GM12878 (cell line): ENCODE measurements at regions not wholly inside any gene's neighbourhood (a gene's known extent, or its start where the extent isn't known, plus 50 kb on each side); places are given as distances from the start of the nearest gene placed in this dataset.

Source experiments
- ATAC-seq: fragments of 200-7000 bp; cut with Tn5 transposase; 3 replicates; pipeline ENCODE4 v1.9.1; 2020; ENCODE audit warnings: mild to moderate bottlenecking, moderate library complexity
- BruUV-seq: library from RNA; stranded (reverse); fragments of 400-500 nt; replicated peaks from 2 replicates; lab custom pipeline; 2021; lab: Mats Ljungman, UMichigan
- CTCF ChIA-PET: fragments of 300-600 bp; sonication (Branson Sonifier 250); formaldehyde crosslinking; extraction: SDS; loops from one replicate; lab custom pipeline; 2021; ENCODE audit warnings: inconsistent platforms; lab: Yijun Ruan, JAX
- POLR2A ChIA-PET: fragments of 350-600 bp; formaldehyde crosslinking; extraction: SDS; loops from one replicate; lab custom pipeline; 2021; ENCODE audit warnings: inconsistent platforms; lab: Charles Lee
- RAD21 ChIA-PET: fragments of 300-600 bp; sonication (Branson Sonifier 250); formaldehyde crosslinking; loops from one replicate; lab custom pipeline; 2023; ENCODE audit warnings: antibody characterized with exemption; ENCODE audit not compliant: unreplicated experiment; lab: Charles Lee
- SMC1A ChIA-PET: fragments of 300-600 bp; sonication (Branson Sonifier 250); formaldehyde crosslinking; loops from one replicate; lab custom pipeline; 2023; ENCODE audit not compliant: unreplicated experiment, uncharacterized antibody; lab: Charles Lee
- DNase-seq: peaks from one replicate; pipeline ENCODE4 v3.0.0-alpha.2; 2011; ENCODE audit warnings: low read depth, low spot score
- FAIRE-seq: peaks from 3 replicates; lab custom pipeline; 2011; peaks lifted over from hg19 to GRCh38; lab: Jason Lieb, UNC
- H2AFZ ChIP-seq: 2 replicates; pipeline ENCODE4 v1.6.0; 2011; ENCODE audit warnings: low read depth, low read length, control low read depth; ENCODE audit not compliant: control insufficient read depth
- H3K27ac ChIP-seq: 2 replicates; pipeline ENCODE4 v1.5.1; 2011; ENCODE audit warnings: control low read depth; ENCODE audit not compliant: control insufficient read depth, insufficient read depth
- H3K27me3 ChIP-seq, 2 experiments: replicated peaks in 1 of 2; 2 replicates each; pipeline versions ENCODE4 v1.6.0 to v1.6.1; 2011; ENCODE audit warnings: low read length in 1 of 2; ENCODE audit not compliant: control insufficient read depth in 2 of 2, insufficient read depth in 2 of 2
- H3K36me3 ChIP-seq, 2 experiments: 2 replicates each; pipeline ENCODE4 v1.5.1; 2011; ENCODE audit warnings: low read length in 1 of 2; ENCODE audit not compliant: control insufficient read depth in 2 of 2, insufficient read depth in 2 of 2
- H3K4me1 ChIP-seq: 2 replicates; pipeline ENCODE4 v1.6.1; 2011; ENCODE audit warnings: mild to moderate bottlenecking, low read length, moderate library complexity, mixed read lengths; ENCODE audit not compliant: control insufficient read depth, insufficient read depth
- H3K4me2 ChIP-seq: 2 replicates; pipeline ENCODE4 v1.6.0; 2011; ENCODE audit warnings: control low read depth; ENCODE audit not compliant: control insufficient read depth, insufficient read depth
- H3K4me3 ChIP-seq: fragments of 200-600 bp; sonication (generic); 2 replicates; pipeline ENCODE4 v1.5.1; 2016
- H3K79me2 ChIP-seq: 2 replicates; pipeline ENCODE4 v1.6.0; 2011; ENCODE audit warnings: low read length; ENCODE audit not compliant: control insufficient read depth, insufficient read depth
- H3K9ac ChIP-seq: 2 replicates; pipeline ENCODE4 v1.8.0; 2011; ENCODE audit warnings: low read length, control low read depth, mixed read lengths; ENCODE audit not compliant: control insufficient read depth, insufficient read depth
- H3K9me3 ChIP-seq: replicated peaks from 3 replicates; pipeline ENCODE4 v1.5.1; 2011; ENCODE audit warnings: mild to moderate bottlenecking, low read length; ENCODE audit not compliant: control insufficient read depth, insufficient read depth
- H4K20me1 ChIP-seq: 2 replicates; pipeline ENCODE4 v1.6.0; 2011; ENCODE audit not compliant: control insufficient read depth, insufficient read depth
- ASH2L ChIP-seq: fragments of 300-600, 200-600 bp; sonication (generic); IDR thresholded peaks from 2 replicates; pipeline ENCODE4 v1.6.1; 2017; ENCODE audit warnings: low read depth, mild to moderate bottlenecking, borderline replicate concordance
- CHD4 ChIP-seq: fragments of 200-600 bp; sonication (generic); IDR thresholded peaks from 2 replicates; pipeline ENCODE4 v1.6.1; 2016; ENCODE audit warnings: mild to moderate bottlenecking
- EED ChIP-seq: sonication (generic); IDR thresholded peaks from 2 replicates; pipeline ENCODE4 v1.6.1; 2016; ENCODE audit warnings: antibody characterized with exemption, low read depth
- EP300 ChIP-seq, 2 experiments: fragments of 150-350 bp in 1 of 2; IDR thresholded peaks; 2 replicates each; pipeline ENCODE4 v1.6.1; 2011 to 2012; ENCODE audit warnings: low read depth in 2 of 2, low read length in 2 of 2, borderline replicate concordance in 1 of 2, improper control_type of control experiment in 1 of 2, inconsistent platforms in 1 of 2; ENCODE audit not compliant: control insufficient read depth in 1 of 2
- MTA2 ChIP-seq: fragments of 450-650 bp; IDR thresholded peaks from 2 replicates; pipeline ENCODE4 v1.6.1; 2016; ENCODE audit warnings: low read depth, mild to moderate bottlenecking, moderate library complexity
- MXI1 ChIP-seq: fragments of 150-350 bp; IDR thresholded peaks from 2 replicates; pipeline ENCODE4 v1.6.1; 2011; ENCODE audit warnings: low read depth, mild to moderate bottlenecking, inconsistent platforms, low read length, improper control_type of control experiment
- MYB ChIP-seq: fragments of 150-350 bp; IDR thresholded peaks from 2 replicates; pipeline ENCODE4 v1.6.1; 2014; ENCODE audit warnings: mild to moderate bottlenecking, low read depth, low read length, borderline replicate concordance
- NFIC ChIP-seq: IDR thresholded peaks from 2 replicates; pipeline ENCODE4 v1.6.1; 2012; ENCODE audit warnings: low read depth, mild to moderate bottlenecking, inconsistent platforms, low read length, moderate library complexity
- NFYB ChIP-seq: IDR thresholded peaks from 2 replicates; pipeline ENCODE4 v1.6.1; 2011; ENCODE audit warnings: low read depth, mild to moderate bottlenecking, low read length, improper control_type of control experiment, moderate library complexity; ENCODE audit not compliant: insufficient read depth
- PKNOX1 ChIP-seq: fragments of 450-650 bp; IDR thresholded peaks from 2 replicates; pipeline ENCODE4 v1.6.1; 2016; ENCODE audit warnings: mild to moderate bottlenecking
- POLR2AphosphoS2 ChIP-seq: IDR thresholded peaks from 2 replicates; pipeline ENCODE4 v1.6.1; 2011; ENCODE audit warnings: low read depth, mild to moderate bottlenecking, low read length, improper control_type of control experiment, moderate library complexity
- POU2F2 ChIP-seq: IDR thresholded peaks from 3 replicates; pipeline ENCODE4 v1.6.1; 2011; ENCODE audit warnings: low read depth, mild to moderate bottlenecking, low read length, borderline replicate concordance
- RB1 ChIP-seq: fragments of 450-650 bp; formaldehyde crosslinking; IDR thresholded peaks from 2 replicates; pipeline ENCODE4 v1.6.1; 2017; ENCODE audit warnings: mild to moderate bottlenecking, borderline replicate concordance
- SKIL ChIP-seq: fragments of 450-650 bp; IDR thresholded peaks from 2 replicates; pipeline ENCODE4 v1.6.1; 2017; ENCODE audit warnings: mild to moderate bottlenecking, low read depth, inconsistent platforms; ENCODE audit not compliant: poor library complexity, severe bottlenecking
- STAT1 ChIP-seq: fragments of 450-650 bp; conservative IDR thresholded peaks from 2 replicates; pipeline ENCODE4 v1.6.1; 2014; ENCODE audit warnings: antibody characterized with exemption, mild to moderate bottlenecking
- SUZ12 ChIP-seq: fragments of 200-600 bp; sonication (generic); IDR thresholded peaks from one replicate; pipeline ENCODE4 v1.6.1; 2018; ENCODE audit warnings: antibody characterized with exemption, mild to moderate bottlenecking; ENCODE audit not compliant: unreplicated experiment
- ZNF207 ChIP-seq: fragments of 450-650 bp; IDR thresholded peaks from 2 replicates; pipeline ENCODE4 v1.6.1; 2014; ENCODE audit warnings: antibody characterized with exemption, mild to moderate bottlenecking, borderline replicate concordance
- ZSCAN29 ChIP-seq: fragments of 450-650 bp; IDR thresholded peaks from 2 replicates; pipeline ENCODE4 v1.6.1; 2017; ENCODE audit warnings: mild to moderate bottlenecking, moderate library complexity
- WGBS: methylation state at CpG from one replicate; pipeline ENCODE4 v1.1.6; 2016; ENCODE audit warnings: low lambda C conversion rate; ENCODE audit not compliant: insufficient replicate concordance, insufficient coverage; ENCODE audit errors: missing lambda C conversion rate; 5-methylcytosine and 5-hydroxymethylcytosine counted together
- in situ Hi-C: fragments of 300-500 bp; cut with MboI; formaldehyde crosslinking; loops from 9 replicates; pipeline ENCODE4 v1.14.3; 2018; ENCODE audit warnings: mixed read lengths
- intact Hi-C: fragments of 100-400 bp; cut with micrococcal nuclease; formaldehyde crosslinking; loops from one replicate; pipeline ENCODE4 v1.14.2; 2022; ENCODE audit not compliant: unreplicated experiment
- TF ChIP-seq, protein P1 (sequence below): IDR thresholded peaks from 2 replicates; pipeline ENCODE4 v1.6.1; 2012; ENCODE audit warnings: low read depth, low read length, improper control_type of control experiment
- TF ChIP-seq, protein P2 (sequence below): fragments of 450-650 bp; IDR thresholded peaks from 2 replicates; pipeline ENCODE4 v1.6.1; 2017; ENCODE audit warnings: mild to moderate bottlenecking

- no peak overlapping the region for H3K4me2 ChIP-seq
- DNase-seq, result no peak
- H3K36me3 ChIP-seq, result no peaks in the 10 kb centered on the region
- H3K9me3 ChIP-seq, result no peaks in the 10 kb centered on the region
- ChIA-PET POLR2A (no interaction called here), SMC1A (interaction anchor here (0.7 kb wide), 1 partner anchor 184 kb away, joined by 3 read pairs; no protein-coding TSS in a partner anchor), RAD21 (interaction anchor here (0.5 kb wide), 1 partner anchor 27 kb away, joined by 3 read pairs; no protein-coding TSS in a partner anchor), CTCF (no interaction called here)
- BruUV-seq, result no TSS peak
- H3K79me2 ChIP-seq, result no peaks in the 10 kb centered on the region
- no peak overlapping the region for H3K9ac ChIP-seq
- no peak overlapping the region for H3K27ac ChIP-seq
- in situ Hi-C loops (no loop called here), intact Hi-C loops (no loop called here)
- no peaks in the 10 kb centered on the region for H4K20me1 ChIP-seq
- no peak for ATAC-seq
- H3K4me1 ChIP-seq, result no peaks in the 10 kb centered on the region
- no peak overlapping the region for H2AFZ ChIP-seq
- H3K27me3 ChIP-seq, result no peaks in the 10 kb centered on the region
- 0% methylated on average over 2 of the region's 2 CpGs for WGBS
- TF ChIP-seq ZSCAN29 (no peak), MTA2 (no peak), STAT1 (no peak), CHD4 (no peak), NFIC (no peak), EED (no peak), SKIL (no peak), PKNOX1 (no peak), SUZ12 (no peak), MXI1 (no peak), MYB (no peak), EP300 (IDR thresholded peaks at IDR 0.05; ENCODE audit: borderline replicate concordance in 1 of 2, control insufficient read depth in 1 of 2, low read depth in 2 of 2, low read length in 2 of 2) (no peak), ASH2L (no peak), POU2F2 (no peak), ZNF207 (no peak), NFYB (no peak), POLR2AphosphoS2 (no peak), RB1 (no peak)
- TF ChIP-seq, protein P1, sequence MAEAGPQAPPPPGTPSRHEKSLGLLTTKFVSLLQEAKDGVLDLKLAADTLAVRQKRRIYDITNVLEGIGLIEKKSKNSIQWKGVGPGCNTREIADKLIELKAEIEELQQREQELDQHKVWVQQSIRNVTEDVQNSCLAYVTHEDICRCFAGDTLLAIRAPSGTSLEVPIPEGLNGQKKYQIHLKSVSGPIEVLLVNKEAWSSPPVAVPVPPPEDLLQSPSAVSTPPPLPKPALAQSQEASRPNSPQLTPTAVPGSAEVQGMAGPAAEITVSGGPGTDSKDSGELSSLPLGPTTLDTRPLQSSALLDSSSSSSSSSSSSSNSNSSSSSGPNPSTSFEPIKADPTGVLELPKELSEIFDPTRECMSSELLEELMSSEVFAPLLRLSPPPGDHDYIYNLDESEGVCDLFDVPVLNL, result no peak
- TF ChIP-seq, protein P2, sequence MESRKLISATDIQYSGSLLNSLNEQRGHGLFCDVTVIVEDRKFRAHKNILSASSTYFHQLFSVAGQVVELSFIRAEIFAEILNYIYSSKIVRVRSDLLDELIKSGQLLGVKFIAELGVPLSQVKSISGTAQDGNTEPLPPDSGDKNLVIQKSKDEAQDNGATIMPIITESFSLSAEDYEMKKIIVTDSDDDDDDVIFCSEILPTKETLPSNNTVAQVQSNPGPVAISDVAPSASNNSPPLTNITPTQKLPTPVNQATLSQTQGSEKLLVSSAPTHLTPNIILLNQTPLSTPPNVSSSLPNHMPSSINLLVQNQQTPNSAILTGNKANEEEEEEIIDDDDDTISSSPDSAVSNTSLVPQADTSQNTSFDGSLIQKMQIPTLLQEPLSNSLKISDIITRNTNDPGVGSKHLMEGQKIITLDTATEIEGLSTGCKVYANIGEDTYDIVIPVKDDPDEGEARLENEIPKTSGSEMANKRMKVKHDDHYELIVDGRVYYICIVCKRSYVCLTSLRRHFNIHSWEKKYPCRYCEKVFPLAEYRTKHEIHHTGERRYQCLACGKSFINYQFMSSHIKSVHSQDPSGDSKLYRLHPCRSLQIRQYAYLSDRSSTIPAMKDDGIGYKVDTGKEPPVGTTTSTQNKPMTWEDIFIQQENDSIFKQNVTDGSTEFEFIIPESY, result no peak
- H3K4me3 ChIP-seq, result no peak overlapping the region
- no peak for FAIRE-seq
These were observed 312.0 kb downstream of the SOX4 start for GRCh38 chr6:21905531-21905930.
